RWPE2 (cell line): ENCODE measurements at regions not wholly inside any gene's neighbourhood (a gene's known extent, or its start where the extent isn't known, plus 50 kb on each side); places are given as distances from the start of the nearest gene placed in this dataset.

ENCODE experiments used
- ATAC-seq: fragments of 200-7000 bp; cut with Tn5 transposase; 3 replicates; pipeline ENCODE4 v1.9.1; 2021; ENCODE audit warnings: low read depth
- DNase-seq: peaks from one replicate; pipeline ENCODE4 v3.0.0-alpha.2; 2020; ENCODE audit warnings: low spot score
- H3K27ac ChIP-seq: fragments of 450-650 bp; 2 replicates; pipeline ENCODE4 v1.5.1; 2017; ENCODE audit warnings: mild to moderate bottlenecking; ENCODE audit not compliant: poor library complexity, severe bottlenecking
- H3K27me3 ChIP-seq: fragments of 250-450 bp; sonication (Bioruptor Pico); 2 replicates; pipeline ENCODE4 v1.5.1; 2021; ENCODE audit warnings: mild to moderate bottlenecking, moderate library complexity; ENCODE audit not compliant: insufficient read depth, poor library complexity, severe bottlenecking
- H3K36me3 ChIP-seq: fragments of 250-450 bp; sonication (Bioruptor Pico); 2 replicates; pipeline ENCODE4 v1.5.1; 2020; ENCODE audit warnings: low read depth, mild to moderate bottlenecking, moderate library complexity
- H3K4me1 ChIP-seq: fragments of 250-450 bp; sonication (Bioruptor Pico); 2 replicates; pipeline ENCODE4 v1.5.1; 2021; ENCODE audit warnings: mild to moderate bottlenecking, moderate library complexity; ENCODE audit not compliant: insufficient read depth, poor library complexity, severe bottlenecking
- H3K4me3 ChIP-seq: fragments of 250-450 bp; sonication (Bioruptor Pico); 2 replicates; pipeline ENCODE4 v1.5.1; 2021; ENCODE audit warnings: mild to moderate bottlenecking, moderate library complexity; ENCODE audit not compliant: severe bottlenecking
- H3K9me3 ChIP-seq: fragments of 250-450 bp; sonication (Bioruptor Pico); 2 replicates; pipeline ENCODE4 v1.5.1; 2021; ENCODE audit warnings: mild to moderate bottlenecking, moderate library complexity; ENCODE audit not compliant: severe bottlenecking
- TF ChIP-seq, protein P1 (sequence below): fragments of 450-650 bp; IDR thresholded peaks from one replicate; pipeline ENCODE4 v1.5.1; 2017; ENCODE audit warnings: mild to moderate bottlenecking, moderate library complexity; ENCODE audit not compliant: poor library complexity, severe bottlenecking

DNA sequence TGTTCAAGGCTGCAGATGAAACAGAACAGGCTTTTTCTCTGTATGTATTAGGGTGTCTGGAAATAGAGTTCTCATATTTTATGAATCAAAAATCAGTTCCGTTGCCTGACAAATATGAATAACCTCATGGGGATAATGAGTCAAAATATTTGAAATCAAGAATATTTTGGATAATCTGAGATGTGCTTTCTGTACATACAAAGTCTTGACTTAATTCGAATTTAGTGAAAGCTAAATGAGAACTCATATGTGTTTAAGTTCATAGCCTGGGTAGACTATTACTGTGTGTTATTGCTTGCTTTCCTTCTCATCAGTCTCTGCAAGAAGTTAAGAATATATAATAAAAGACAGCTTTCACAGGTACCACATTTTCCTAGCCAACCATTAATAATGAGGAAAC lies 689.0 kb downstream of the REEP3 start:
- H3K27me3 ChIP-seq, result no peaks in the 10 kb centered on the region
- ATAC-seq, result no peak
- TF ChIP-seq, protein P1, sequence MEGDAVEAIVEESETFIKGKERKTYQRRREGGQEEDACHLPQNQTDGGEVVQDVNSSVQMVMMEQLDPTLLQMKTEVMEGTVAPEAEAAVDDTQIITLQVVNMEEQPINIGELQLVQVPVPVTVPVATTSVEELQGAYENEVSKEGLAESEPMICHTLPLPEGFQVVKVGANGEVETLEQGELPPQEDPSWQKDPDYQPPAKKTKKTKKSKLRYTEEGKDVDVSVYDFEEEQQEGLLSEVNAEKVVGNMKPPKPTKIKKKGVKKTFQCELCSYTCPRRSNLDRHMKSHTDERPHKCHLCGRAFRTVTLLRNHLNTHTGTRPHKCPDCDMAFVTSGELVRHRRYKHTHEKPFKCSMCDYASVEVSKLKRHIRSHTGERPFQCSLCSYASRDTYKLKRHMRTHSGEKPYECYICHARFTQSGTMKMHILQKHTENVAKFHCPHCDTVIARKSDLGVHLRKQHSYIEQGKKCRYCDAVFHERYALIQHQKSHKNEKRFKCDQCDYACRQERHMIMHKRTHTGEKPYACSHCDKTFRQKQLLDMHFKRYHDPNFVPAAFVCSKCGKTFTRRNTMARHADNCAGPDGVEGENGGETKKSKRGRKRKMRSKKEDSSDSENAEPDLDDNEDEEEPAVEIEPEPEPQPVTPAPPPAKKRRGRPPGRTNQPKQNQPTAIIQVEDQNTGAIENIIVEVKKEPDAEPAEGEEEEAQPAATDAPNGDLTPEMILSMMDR, result no peak
- no peaks in the 10 kb centered on the region for H3K4me1 ChIP-seq
- H3K9me3 ChIP-seq, result no peaks in the 10 kb centered on the region
- no peak overlapping the region for H3K27ac ChIP-seq
- H3K36me3 ChIP-seq, result no peaks in the 10 kb centered on the region
- H3K4me3 ChIP-seq, result no peak overlapping the region
- no peak for DNase-seq

DNA sequence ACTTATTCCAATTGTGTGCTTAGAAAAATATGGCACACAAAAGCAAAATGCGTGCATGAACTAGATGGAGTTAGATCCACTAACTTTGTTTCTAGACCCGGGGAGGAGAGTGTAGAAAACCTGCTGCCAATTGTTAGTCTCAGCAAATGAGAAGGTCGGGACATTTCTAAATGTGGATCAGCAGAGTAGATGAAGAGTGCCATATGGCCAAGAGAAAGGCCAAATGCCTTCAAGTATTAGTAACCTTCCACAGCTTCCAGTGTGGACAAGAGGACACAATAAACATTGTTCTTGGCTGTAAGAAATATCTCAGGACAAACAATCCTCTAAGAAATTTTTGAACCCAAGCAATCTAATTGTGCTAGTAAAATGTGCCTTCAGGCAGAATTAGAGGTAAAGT lies 690.3 kb downstream of the REEP3 start:
- H3K27ac ChIP-seq, result no peak overlapping the region
- H3K9me3 ChIP-seq, result no peaks in the 10 kb centered on the region
- no peaks in the 10 kb centered on the region for H3K36me3 ChIP-seq
- TF ChIP-seq, protein P1, result no peak
- DNase-seq (no peak), ATAC-seq (no peak)
- no peaks in the 10 kb centered on the region for H3K27me3 ChIP-seq
- H3K4me3 ChIP-seq, result no peak overlapping the region
- no peaks in the 10 kb centered on the region for H3K4me1 ChIP-seq

DNA sequence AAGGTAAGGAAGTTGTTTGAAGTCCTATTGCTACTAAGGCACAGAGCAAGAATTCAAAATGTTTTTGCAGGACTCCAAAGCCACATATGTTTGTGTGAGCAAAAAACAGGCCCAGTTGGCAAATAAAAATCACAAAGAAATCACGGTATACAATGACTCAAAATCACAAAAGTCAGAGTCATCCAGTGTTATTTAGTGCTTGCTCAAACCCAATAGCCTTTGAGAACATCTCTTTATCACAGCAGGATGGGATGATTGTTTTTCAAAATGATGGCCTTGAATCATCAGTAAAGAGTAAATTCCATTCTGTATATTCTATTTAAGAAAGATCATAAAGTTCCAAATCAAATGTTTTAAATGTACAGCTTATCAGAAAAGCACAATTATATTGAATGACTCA lies 693.9 kb downstream of the REEP3 start:
- Histone ChIP-seq H3K36me3 (no peaks in the 10 kb centered on the region), H3K4me1 (no peaks in the 10 kb centered on the region), H3K27ac (no peak overlapping the region), H3K4me3 (no peak overlapping the region), H3K9me3 (no peaks in the 10 kb centered on the region), H3K27me3 (no peaks in the 10 kb centered on the region)
- ATAC-seq (no peak), DNase-seq (no peak)
- TF ChIP-seq, protein P1, result no peak

DNA sequence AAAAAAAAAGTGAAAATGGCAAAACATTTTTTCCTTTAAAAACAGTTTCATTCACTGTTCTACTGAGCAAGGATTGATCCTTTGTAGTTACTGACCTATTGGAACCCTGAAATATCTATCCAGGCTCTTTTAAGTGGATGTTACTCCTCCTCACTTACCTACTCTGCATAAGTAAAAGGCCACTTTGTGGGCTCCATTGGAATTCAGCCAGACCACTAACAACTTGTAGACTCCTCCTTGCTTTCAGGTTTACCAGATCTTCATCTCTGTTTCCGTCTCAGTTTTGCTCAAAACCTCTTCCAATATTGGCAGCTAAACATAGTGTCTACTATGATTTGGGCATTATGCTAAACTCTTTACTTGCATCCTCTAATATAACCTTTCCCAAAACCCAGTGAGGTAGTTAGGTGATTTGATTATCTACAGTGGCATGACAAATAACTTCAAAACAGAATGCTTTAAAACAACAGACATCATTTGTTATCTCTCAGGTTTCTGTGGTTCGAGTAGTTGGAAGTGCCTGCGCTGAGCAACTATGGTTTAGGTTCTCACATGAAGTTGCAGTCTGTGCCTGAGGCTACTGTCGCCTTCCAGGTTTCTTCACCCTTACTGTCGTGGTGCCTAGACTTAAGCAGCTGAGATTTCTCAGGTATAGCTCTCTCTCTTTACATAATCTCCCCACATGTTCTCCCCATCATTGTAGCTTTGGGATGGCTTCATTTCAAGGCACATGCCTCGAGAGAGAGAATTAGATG lies 698.2 kb downstream of the REEP3 start:
- H3K36me3 ChIP-seq, result no peaks in the 10 kb centered on the region
- ATAC-seq (no peak), DNase-seq (no peak)
- peaks cover 3% of the 10 kb centered on the region for H3K9me3 ChIP-seq
- no peak overlapping the region for H3K4me3 ChIP-seq
- no peaks in the 10 kb centered on the region for H3K27me3 ChIP-seq
- H3K4me1 ChIP-seq, result no peaks in the 10 kb centered on the region
- TF ChIP-seq, protein P1, result no peak
- H3K27ac ChIP-seq, result no peak overlapping the region

DNA sequence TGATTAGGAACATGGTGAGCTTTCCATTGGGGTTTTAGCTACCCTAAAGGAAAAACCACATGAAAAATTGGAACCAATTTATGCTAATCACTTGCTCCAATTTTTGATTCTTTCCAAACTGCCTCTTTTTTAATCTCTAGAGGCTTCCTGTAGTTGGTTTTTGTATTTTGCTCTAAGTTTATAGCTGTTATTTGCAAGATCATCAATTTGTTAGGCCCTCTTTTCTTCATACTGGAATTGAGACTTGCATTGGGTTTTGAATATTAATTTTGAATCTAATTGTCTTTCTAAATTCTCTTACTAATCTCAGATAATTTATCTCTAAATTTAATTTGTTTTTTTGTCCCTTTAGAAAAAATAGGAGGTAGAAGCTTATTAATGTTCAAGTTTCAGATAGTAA lies 713.3 kb downstream of the REEP3 start:
- H3K27ac ChIP-seq, result no peak overlapping the region
- H3K9me3 ChIP-seq, result no peaks in the 10 kb centered on the region
- H3K4me1 ChIP-seq, result no peaks in the 10 kb centered on the region
- H3K27me3 ChIP-seq, result no peaks in the 10 kb centered on the region
- no peak overlapping the region for H3K4me3 ChIP-seq
- H3K36me3 ChIP-seq, result no peaks in the 10 kb centered on the region
- DNase-seq (no peak), ATAC-seq (no peak)
- TF ChIP-seq, protein P1, result no peak
